Stimulated activated naive CD8-positive, alpha-beta T cell treated with anti-CD3 and anti-CD28 coated beads, Interleukin-15, Interleukin-2, amounts not matched to agents 100 U/mL and 50 U/mL, for 24 hours (primary cell): ENCODE measurements at regions not wholly inside any gene's neighbourhood (a gene's known extent, or its start where the extent isn't known, plus 50 kb on each side); places are given as distances from the start of the nearest gene placed in this dataset.
"Not testable (repeated sequence)": the region's sequence is repeated elsewhere in the genome, so short reads cannot be mapped to it uniquely, and the experiment has no call there.

Source experiments
- ATAC-seq: fragments of 150-1000 bp; cut with Tn5 transposase; one replicate; pipeline ENCODE4 v1.10.0; 2021
- DNase-seq: peaks from one replicate; pipeline ENCODE4 v3.0.0; 2021

GRCh38 chr2:132068407-132068806 is 93.3 kb downstream of the ANKRD30BL start:
- not testable (repeated sequence) for ATAC-seq, DNase-seq

DNA sequence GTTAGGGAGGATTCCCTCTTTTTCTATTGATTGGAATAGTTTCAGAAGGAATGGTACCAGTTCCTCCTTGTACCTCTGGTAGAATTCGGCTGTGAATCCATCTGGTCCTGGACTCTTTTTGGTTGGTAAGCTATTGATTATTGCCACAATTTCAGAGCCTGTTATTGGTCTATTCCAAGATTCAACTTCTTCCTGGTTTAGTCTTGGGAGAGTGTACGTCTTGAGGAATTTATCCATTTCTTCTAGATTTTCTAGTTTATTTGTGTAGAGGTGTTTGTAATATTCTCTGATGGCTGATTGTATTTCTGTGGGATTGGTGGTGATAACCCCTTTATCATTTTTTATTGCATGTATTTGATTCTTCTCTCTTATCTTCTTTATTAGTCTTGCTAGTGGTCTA is 96.4 kb downstream of the ANKRD30BL start:
- DNase-seq, ATAC-seq: not testable (repeated sequence)

DNA sequence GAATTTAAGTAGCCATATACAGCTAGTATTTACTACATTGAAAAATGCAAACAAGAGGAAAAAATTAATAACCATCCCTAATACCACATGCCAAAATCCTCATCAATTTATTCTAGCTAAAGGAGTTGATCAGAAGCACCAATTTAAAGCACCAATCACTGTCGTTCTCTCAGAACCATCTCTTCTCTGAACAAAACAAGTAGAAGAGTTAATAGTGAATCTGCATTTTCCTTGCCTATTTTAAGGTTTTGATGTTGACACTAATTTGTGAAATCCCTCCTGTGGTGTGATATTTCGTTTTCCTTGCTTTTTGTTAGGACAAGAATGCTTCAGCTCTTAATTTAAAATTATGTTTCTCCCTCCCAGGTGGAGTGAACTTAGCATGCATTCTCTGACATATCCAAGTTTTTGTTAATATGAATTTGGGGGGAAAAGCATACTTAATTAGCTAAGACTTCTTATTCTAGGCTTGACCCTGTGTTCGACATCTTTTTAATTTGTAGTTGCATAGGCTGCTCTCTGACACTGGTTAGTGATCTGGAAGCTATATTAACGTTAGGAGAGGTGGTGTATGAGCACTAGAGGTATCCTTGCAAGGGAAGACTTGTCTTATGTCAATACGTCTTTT is 122.0 kb downstream of the ANKRD30BL start:
- DNase-seq, ATAC-seq: not testable (repeated sequence)

GRCh38 chr2:132038883-132039235 is 122.9 kb downstream of the ANKRD30BL start:
- ATAC-seq, result not testable (repeated sequence)

DNA sequence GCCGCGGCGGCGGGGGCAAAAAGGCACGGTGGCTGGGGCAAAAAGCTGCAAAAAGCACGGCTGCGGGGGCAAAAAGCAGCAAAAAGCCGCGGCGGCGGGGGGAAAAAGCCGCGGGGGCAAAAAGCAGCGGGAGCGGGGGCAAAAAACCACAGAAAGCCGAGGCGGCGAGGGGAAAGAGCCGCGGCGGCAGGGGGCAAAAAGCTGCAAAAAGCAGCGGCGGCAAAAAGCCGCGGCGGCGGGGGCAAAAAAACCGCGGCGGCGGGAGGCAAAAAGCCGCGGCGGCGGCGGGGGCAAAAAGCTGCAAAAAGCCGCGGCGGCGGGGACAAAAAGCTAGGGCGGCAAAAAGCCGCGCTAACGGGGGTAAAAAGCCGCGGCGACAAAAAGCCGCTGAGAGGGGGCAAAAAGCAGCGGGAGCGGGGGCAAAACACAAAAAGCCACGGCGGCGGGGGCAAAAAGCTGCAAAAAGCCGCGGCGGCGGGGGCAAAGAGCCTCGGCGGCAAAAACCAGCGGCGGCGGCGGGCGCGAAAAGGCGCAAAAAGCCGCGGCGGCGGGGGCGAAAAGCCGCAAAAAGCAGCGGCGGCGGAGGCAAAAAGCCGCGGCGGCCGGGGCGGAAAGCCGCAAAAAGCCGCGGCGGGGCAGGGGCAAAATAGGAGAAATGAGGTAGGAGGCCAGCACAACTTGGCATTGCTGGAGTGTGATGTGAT is 123.4 kb downstream of the ANKRD30BL start:
- DNase-seq (peak; percentile 2), ATAC-seq (no peak)

More at GRCh38 chr2:132038883-132039235, 122.9 kb downstream of the ANKRD30BL start:
- not testable (repeated sequence) for DNase-seq

DNA sequence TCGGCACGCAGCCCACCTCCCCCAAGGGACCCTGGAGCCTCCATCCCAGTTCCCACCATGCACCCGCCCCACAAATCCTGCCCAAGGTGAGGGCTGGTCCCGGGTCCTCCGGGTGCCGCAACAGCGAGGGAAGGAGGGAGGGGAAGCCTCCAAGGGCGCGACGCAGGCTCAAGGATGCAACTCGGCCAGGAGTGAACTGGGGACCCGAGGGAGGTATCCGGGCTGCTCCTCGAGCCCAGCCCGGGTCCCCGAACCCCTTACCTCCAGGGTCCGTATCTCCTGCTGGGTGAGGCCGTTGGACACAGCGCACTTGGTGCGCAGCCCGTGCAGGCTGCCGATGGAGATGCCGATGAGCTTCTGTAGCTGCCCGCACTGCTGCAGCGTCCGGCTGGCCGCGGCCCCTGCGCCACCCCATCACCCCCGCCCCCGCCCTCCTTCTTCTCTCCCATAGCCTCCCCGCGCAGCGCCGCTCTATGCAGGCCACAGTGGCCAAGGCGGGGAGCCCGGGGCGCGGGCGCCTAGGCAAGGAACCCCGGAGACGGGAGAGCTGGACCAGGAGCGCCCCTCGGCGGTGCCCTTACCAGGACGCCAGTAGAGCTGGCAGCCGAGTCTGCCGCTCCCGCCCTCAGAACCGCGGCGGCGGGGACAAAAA is 124.1 kb downstream of the ANKRD30BL start:
- ATAC-seq, result no peak

DNA sequence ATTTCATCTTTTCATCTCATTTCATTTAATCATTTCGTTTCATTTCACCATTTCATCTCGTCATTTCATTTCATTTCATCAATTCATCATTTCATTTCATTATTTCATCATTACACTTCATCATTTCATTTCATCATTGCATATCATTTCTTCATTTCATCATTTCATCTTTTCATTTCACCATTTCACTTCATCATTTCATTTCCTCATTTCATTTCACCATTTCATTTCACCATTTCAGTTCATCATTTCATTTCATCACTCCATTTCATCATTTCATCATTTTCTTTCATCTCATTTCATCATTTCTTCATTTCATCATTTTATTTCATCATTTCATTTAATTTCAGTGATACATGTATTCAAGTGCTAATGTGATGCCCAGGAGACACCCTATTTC is 127.1 kb downstream of the ANKRD30BL start:
- no peak for DNase-seq

More for the DNA sequence above, 124.1 kb downstream of the ANKRD30BL start:
- peak; percentile 3 for DNase-seq

GRCh38 chr2:132033949-132034348 is 127.8 kb downstream of the ANKRD30BL start:
- ATAC-seq, result no peak
- DNase-seq, result no peak

More for the DNA sequence above, 127.1 kb downstream of the ANKRD30BL start:
- no peak for ATAC-seq

DNA sequence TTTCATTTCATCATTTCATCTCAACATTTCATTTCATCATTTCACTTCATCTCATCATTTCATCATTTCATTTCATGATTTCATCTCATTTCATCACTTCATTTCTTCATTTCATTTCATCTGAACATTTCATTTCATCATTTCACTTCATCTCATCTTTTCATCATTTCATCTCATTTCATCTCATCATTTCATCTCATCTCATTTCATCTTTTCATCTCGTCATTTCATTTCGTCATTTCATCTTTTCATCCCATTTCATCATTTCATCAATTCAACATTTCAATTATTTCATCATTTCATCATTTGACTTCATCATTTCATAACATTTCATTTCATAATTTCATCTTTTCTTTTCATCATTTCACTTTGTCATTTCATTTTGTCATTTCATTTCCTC is 128.4 kb downstream of the ANKRD30BL start:
- no peak for ATAC-seq
- DNase-seq, result no peak

GRCh38 chr2:132012046-132012445 is 149.7 kb downstream of the ANKRD30BL start:
- not testable (repeated sequence) for ATAC-seq

GRCh38 chr2:132009874-132010521 is 151.8 kb downstream of the ANKRD30BL start:
- DNase-seq (peak; percentile 2), ATAC-seq (no peak)

More at GRCh38 chr2:132012046-132012445, 149.7 kb downstream of the ANKRD30BL start:
- not testable (repeated sequence) for DNase-seq

- DNase-seq, result no peak
- ATAC-seq, result no peak
These were observed 152.4 kb downstream of the ANKRD30BL start for GRCh38 chr2:132009177-132009873.

DNA sequence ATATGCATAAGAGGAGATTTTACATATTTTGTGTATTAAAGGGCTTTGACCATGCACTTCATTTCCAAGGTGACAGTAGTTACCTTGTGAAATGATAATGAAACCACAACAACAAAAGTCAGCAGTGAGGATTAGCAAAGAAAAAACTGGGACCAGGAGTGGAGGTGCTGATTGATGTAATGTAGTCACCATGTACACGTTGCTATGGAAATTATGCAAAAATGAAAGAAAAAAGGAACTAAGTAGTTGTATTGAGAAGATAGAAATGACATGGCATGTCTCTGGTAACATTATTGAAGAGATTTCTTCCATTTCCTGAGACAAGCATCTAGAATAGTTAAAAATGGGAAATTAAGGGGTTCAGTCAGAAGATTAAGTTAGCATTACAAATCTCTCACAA is 171.0 kb downstream of the ANKRD30BL start:
- ATAC-seq, DNase-seq: not testable (repeated sequence)

DNA sequence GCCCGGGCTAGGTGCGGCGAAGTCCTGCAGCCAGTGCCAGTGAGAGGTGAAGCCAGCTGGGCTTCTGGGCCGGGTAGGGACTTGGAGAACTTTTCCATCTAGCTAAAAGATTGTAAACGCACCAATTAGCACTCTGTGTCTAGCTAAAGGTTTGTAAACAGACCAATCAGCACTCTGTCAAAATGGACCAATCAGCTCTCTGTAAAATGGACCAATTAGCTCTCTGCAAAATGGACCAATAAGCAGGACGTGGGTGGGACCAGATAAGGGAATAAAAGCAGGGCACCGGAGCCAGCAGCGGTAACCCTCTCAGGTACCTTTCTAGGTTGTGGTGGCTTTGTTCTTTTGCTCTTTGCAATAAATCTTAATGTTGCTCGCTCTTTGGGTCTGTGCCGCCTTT is 195.1 kb downstream of the ANKRD30BL start:
- not testable (repeated sequence) for ATAC-seq, DNase-seq

GRCh38 chr2:131966256-131966655 is 195.5 kb downstream of the ANKRD30BL start:
- no peak for DNase-seq
- ATAC-seq, result no peak

- DNase-seq, ATAC-seq: not testable (repeated sequence)
These were observed 203.6 kb downstream of the ANKRD30BL start for GRCh38 chr2:131958019-131958609.

DNA sequence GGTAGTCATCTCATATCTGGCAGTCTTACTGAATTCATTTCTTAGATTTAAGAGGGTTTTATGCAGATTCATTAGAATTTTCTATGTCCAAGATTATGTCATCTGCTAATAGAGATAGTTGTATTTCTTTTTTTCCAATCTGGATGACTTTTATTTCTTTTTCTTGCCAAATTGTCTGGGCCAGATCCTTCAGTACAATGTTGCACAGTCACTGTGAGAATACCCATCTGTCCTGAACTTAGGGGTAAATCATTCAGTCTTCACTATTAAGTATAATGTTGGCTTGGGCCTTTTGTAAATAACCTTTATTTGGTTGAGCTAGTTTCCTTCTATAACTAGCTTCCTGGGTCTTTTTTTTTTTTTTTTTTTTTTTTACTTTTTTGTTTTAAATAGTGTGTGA is 213.1 kb downstream of the ANKRD30BL start:
- ATAC-seq, result not testable (repeated sequence)

GRCh38 chr2:131923287-131923686 is 238.5 kb downstream of the ANKRD30BL start:
- not testable (repeated sequence) for DNase-seq, ATAC-seq

More for the DNA sequence above, 213.1 kb downstream of the ANKRD30BL start:
- DNase-seq, result not testable (repeated sequence)

GRCh38 chr2:131922854-131923253 is 238.9 kb downstream of the ANKRD30BL start:
- not testable (repeated sequence) for DNase-seq, ATAC-seq
